DOHH2 (cell line): ENCODE measurements at regions not wholly inside any gene's neighbourhood (a gene's known extent, or its start where the extent isn't known, plus 50 kb on each side); places are given as distances from the start of the nearest gene placed in this dataset.

Experiments
- H3F3A ChIP-seq: fragments of 200-600 bp; sonication (generic), shearing (Covaris generic); 2 replicates; pipeline ENCODE4 v1.6.0; 2016; ENCODE audit warnings: antibody characterized with exemption, mild to moderate bottlenecking; ENCODE audit not compliant: control insufficient read depth, insufficient read depth
- H3K27ac ChIP-seq: fragments of 200-600 bp; sonication (generic); 2 replicates; pipeline ENCODE4 v1.5.1; 2014; ENCODE audit warnings: low read depth, mild to moderate bottlenecking, low read length, moderate library complexity
- H3K27me3 ChIP-seq: fragments of 200-600 bp; sonication (generic); 2 replicates; pipeline ENCODE4 v1.6.1; 2014; ENCODE audit warnings: mild to moderate bottlenecking, low read length, mixed read lengths; ENCODE audit not compliant: control insufficient read depth
- H3K36me3 ChIP-seq: fragments of 200-600 bp; sonication (generic); 2 replicates; pipeline ENCODE4 v1.6.1; 2014; ENCODE audit warnings: mild to moderate bottlenecking, low read length, moderate library complexity, mixed read lengths; ENCODE audit not compliant: control insufficient read depth
- H3K4me1 ChIP-seq: fragments of 200-600 bp; sonication (generic); 2 replicates; pipeline ENCODE4 v1.6.1; 2014; ENCODE audit warnings: mild to moderate bottlenecking, low read length, mixed read lengths; ENCODE audit not compliant: control insufficient read depth
- H3K4me2 ChIP-seq: fragments of 200-600 bp; sonication (generic); 2 replicates; pipeline ENCODE4 v1.6.0; 2014; ENCODE audit warnings: mild to moderate bottlenecking, low read length, moderate library complexity
- H3K4me3 ChIP-seq: fragments of 200-600 bp; sonication (generic); 2 replicates; pipeline ENCODE4 v1.5.1; 2014; ENCODE audit warnings: mild to moderate bottlenecking, low read length, mixed read lengths
- H3K79me2 ChIP-seq: fragments of 200-600 bp; sonication (generic); 2 replicates; pipeline ENCODE4 v1.6.1; 2014; ENCODE audit warnings: mild to moderate bottlenecking, low read length, mixed read lengths; ENCODE audit not compliant: control insufficient read depth
- H3K9me2 ChIP-seq: fragments of 200-600 bp; sonication (generic); replicated peaks from 2 replicates; pipeline ENCODE4 v1.6.1; 2014; ENCODE audit warnings: mild to moderate bottlenecking, low read length, mixed read lengths; ENCODE audit not compliant: control insufficient read depth
- H3K9me3 ChIP-seq: fragments of 200-600 bp; sonication (generic); 2 replicates; pipeline ENCODE4 v1.6.1; 2014; ENCODE audit warnings: antibody characterized with exemption, low read length, mixed read lengths; ENCODE audit not compliant: control insufficient read depth, insufficient read depth
- H4K20me1 ChIP-seq: fragments of 200-600 bp; sonication (generic); 2 replicates; pipeline ENCODE4 v1.6.0; 2014; ENCODE audit warnings: low read depth, mild to moderate bottlenecking, antibody characterized with exemption, low read length, moderate library complexity; ENCODE audit not compliant: control insufficient read depth, insufficient read depth
- EZH2phosphoT487 ChIP-seq: fragments of 200-600 bp; sonication (generic); IDR thresholded peaks from 2 replicates; pipeline ENCODE4 v1.6.1; 2017; ENCODE audit warnings: borderline replicate concordance, mild to moderate bottlenecking, antibody characterized with exemption, low read length, moderate library complexity, mixed read lengths
- TF ChIP-seq, protein P1 (sequence below): fragments of 200-600 bp; sonication (generic); IDR thresholded peaks from one replicate; pipeline ENCODE4 v1.5.1; 2014; ENCODE audit warnings: antibody characterized with exemption, mild to moderate bottlenecking, low read depth, low read length; ENCODE audit not compliant: poor library complexity, severe bottlenecking

DNA sequence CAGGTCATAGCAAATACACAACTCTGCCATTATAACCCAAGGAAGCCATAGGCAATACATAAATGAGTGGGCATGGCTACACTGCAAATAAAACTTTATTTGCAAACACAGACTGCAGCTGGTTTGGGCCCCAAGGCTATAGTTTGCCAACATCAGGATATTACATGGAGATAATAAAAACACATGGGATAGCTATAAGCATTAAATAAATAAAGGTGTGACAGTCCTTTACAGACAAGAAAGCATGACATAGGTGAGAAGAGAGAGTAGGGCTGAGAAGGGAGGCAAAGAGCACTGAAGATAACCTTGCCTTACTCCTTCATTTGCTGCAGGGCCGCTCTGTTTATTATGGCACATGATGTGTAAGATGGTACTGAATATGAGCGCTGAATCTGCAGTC lies 135.1 kb upstream of the GHITM start:
- no peaks in the 10 kb centered on the region for H3F3A ChIP-seq
- no peaks in the 10 kb centered on the region for H4K20me1 ChIP-seq
- H3K9me3 ChIP-seq: no peaks in the 10 kb centered on the region
- peaks cover 2% of the 10 kb centered on the region for H3K27me3 ChIP-seq
- no peak overlapping the region for H3K4me2 ChIP-seq
- no peak for TF ChIP-seq EZH2phosphoT487
- TF ChIP-seq, protein P1, sequence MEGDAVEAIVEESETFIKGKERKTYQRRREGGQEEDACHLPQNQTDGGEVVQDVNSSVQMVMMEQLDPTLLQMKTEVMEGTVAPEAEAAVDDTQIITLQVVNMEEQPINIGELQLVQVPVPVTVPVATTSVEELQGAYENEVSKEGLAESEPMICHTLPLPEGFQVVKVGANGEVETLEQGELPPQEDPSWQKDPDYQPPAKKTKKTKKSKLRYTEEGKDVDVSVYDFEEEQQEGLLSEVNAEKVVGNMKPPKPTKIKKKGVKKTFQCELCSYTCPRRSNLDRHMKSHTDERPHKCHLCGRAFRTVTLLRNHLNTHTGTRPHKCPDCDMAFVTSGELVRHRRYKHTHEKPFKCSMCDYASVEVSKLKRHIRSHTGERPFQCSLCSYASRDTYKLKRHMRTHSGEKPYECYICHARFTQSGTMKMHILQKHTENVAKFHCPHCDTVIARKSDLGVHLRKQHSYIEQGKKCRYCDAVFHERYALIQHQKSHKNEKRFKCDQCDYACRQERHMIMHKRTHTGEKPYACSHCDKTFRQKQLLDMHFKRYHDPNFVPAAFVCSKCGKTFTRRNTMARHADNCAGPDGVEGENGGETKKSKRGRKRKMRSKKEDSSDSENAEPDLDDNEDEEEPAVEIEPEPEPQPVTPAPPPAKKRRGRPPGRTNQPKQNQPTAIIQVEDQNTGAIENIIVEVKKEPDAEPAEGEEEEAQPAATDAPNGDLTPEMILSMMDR: no peak
- H3K4me3 ChIP-seq: no peak overlapping the region
- H3K36me3 ChIP-seq: no peaks in the 10 kb centered on the region
- H3K9me2 ChIP-seq: no peaks in the 10 kb centered on the region
- H3K27ac ChIP-seq: no peak overlapping the region
- H3K79me2 ChIP-seq: no peaks in the 10 kb centered on the region
- H3K4me1 ChIP-seq: no peaks in the 10 kb centered on the region

DNA sequence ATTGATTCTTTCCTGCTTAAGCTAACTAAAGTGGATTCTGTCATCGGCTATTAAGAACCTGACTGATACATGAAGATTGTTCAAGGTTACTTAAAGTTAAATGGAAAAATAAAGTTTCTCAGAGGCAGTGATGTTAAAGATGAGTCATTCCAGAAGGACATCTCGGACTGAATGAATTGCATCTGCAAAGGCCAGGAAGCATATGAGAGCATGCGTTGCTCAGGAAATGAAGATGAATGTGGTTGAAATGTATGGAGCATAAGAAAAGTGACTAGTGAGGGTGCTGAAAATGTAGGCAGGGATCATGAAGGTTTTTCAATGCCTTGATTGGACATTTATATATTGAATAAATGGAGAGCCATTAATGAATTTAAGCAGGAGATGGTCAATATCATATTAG lies 133.9 kb upstream of the GHITM start:
- no peaks in the 10 kb centered on the region for H3K36me3 ChIP-seq
- H3K4me2 ChIP-seq: no peak overlapping the region
- no peaks in the 10 kb centered on the region for H3K9me2 ChIP-seq
- no peaks in the 10 kb centered on the region for H4K20me1 ChIP-seq
- no peak overlapping the region for H3K27ac ChIP-seq
- H3F3A ChIP-seq: no peaks in the 10 kb centered on the region
- no peaks in the 10 kb centered on the region for H3K4me1 ChIP-seq
- no peaks in the 10 kb centered on the region; the same call in 1 of the 2 replicates for H3K27me3 ChIP-seq
- no peaks in the 10 kb centered on the region for H3K79me2 ChIP-seq
- TF ChIP-seq, protein P1: no peak
- no peak for TF ChIP-seq EZH2phosphoT487
- H3K9me3 ChIP-seq: no peaks in the 10 kb centered on the region
- no peak overlapping the region for H3K4me3 ChIP-seq

DNA sequence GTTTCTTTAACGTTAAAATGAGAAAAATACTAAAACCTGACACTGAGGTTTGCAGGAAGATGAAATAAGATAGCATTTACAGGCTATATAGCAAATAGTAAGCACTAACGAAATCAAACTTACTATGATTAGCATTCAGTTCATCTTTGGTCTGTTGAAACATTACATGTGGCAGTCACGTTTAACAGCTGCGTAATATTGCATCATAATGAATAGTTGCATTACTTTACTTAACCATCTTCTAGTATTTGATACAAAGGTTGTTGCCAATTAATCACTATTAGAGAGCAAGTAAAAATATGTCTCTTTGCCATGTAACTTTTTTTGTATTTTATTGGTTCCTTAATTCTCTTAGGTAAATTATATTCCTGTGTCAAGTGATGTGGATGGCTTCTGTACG lies 131.8 kb upstream of the GHITM start:
- no peak overlapping the region for H3K4me2 ChIP-seq
- no peaks in the 10 kb centered on the region for H3F3A ChIP-seq
- H3K9me3 ChIP-seq: no peaks in the 10 kb centered on the region
- no peaks in the 10 kb centered on the region for H3K4me1 ChIP-seq
- no peaks in the 10 kb centered on the region for H3K79me2 ChIP-seq
- TF ChIP-seq, protein P1: no peak
- TF ChIP-seq EZH2phosphoT487: no peak
- no peaks in the 10 kb centered on the region for H3K36me3 ChIP-seq
- no peak overlapping the region for H3K4me3 ChIP-seq
- no peaks in the 10 kb centered on the region for H4K20me1 ChIP-seq
- H3K27me3 ChIP-seq: no peaks in the 10 kb centered on the region; the same call in 1 of the 2 replicates
- H3K9me2 ChIP-seq: no peaks in the 10 kb centered on the region
- no peak overlapping the region for H3K27ac ChIP-seq

DNA sequence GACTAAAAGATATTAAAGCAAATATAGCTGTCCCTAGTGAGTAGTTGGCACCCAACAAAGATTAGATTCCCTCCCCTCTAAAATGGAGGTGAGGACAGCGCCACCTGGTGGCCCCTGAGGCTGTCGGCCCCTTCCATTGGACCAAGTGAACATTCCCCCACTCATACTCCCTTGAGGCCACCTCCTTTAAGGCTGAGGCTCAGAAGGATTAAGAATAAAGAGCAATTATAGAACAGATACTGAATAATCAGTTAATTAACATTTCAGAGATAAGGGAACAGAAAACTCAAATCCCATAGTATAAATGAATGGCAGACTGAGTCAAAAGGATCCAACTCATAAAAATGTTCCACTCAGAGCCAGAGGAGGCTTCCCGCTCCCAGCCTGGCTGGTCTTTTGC lies 130.4 kb upstream of the GHITM start:
- no peaks in the 10 kb centered on the region for H4K20me1 ChIP-seq
- no peaks in the 10 kb centered on the region for H3K9me2 ChIP-seq
- no peak overlapping the region for H3K4me3 ChIP-seq
- no peaks in the 10 kb centered on the region for H3K36me3 ChIP-seq
- H3K4me2 ChIP-seq: no peak overlapping the region
- H3K79me2 ChIP-seq: no peaks in the 10 kb centered on the region
- H3K27me3 ChIP-seq: no peaks in the 10 kb centered on the region; the same call in 1 of the 2 replicates
- H3K27ac ChIP-seq: no peak overlapping the region
- H3K9me3 ChIP-seq: no peaks in the 10 kb centered on the region
- no peak for TF ChIP-seq EZH2phosphoT487
- TF ChIP-seq, protein P1: peak; percentile 96
- no peaks in the 10 kb centered on the region for H3K4me1 ChIP-seq
- no peaks in the 10 kb centered on the region for H3F3A ChIP-seq
